ENCODE measurements at regions not wholly inside any gene's neighbourhood (a gene's known extent, or its start where the extent isn't known, plus 50 kb on each side); places are given as distances from the start of the nearest gene placed in this dataset.

GRCh38 chr7:83777406-83778072 lies 128.6 kb upstream of the SEMA3E start:
- no peak for DNase-seq (ENCODE audit: extremely low read depth, low read depth)
- TF ChIP-seq CTCF (IDR thresholded peaks at IDR 0.05; ENCODE audit: low read depth, low read length): no peak

DNA sequence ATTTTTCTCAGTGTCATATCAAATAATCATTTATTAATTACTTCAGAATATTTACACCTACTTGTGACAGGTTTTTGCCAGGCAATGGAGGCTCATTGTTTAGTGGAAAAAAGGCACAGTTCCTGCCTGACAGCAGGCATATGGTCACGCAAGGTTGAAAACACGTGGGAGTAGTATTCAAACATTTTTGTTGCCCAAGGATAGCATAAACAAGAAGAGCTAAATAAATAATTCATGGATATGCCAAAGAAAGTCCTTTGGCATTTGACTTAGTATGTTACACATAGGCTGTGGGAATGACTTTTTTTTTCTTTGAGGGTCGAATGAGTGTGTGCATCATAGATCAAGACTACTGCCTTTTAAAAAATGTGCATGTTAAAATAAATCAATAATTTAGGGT lies 120.5 kb upstream of the SEMA3E start:
- no peak for DNase-seq (ENCODE audit: extremely low read depth, low read depth)
- TF ChIP-seq CTCF (IDR thresholded peaks at IDR 0.05; ENCODE audit: low read depth, low read length): no peak

DNA sequence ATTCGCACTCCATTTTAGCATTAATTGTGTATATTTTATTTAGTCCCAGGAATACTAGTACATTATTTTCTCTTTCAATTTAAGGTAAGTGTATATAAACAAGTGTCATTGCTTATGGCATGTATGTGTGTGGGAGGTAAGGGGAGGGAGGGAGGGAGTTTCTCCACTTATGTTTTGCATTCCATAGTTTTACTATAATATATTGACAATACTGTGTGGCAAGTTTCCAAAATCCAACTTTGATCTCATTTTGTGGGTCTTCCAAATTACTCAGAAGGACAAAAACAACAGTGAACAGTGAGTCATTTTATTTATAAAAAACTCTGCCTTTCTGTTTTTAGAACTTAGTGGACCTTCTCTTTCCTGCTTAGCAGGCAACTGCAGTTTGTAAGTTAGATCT lies 102.3 kb upstream of the SEMA3E start:
- no peak for DNase-seq (ENCODE audit: extremely low read depth, low read depth)
- no peak for TF ChIP-seq CTCF (IDR thresholded peaks at IDR 0.05; ENCODE audit: low read depth, low read length)

- TF ChIP-seq CTCF (IDR thresholded peaks at IDR 0.05; ENCODE audit: low read depth, low read length): no peak
- no peak for DNase-seq (ENCODE audit: extremely low read depth, low read depth)
Measured at GRCh38 chr7:83749495-83749894, 100.6 kb upstream of the SEMA3E start.

GRCh38 chr7:83739527-83739926 lies 90.6 kb upstream of the SEMA3E start:
- no peak for TF ChIP-seq CTCF (IDR thresholded peaks at IDR 0.05; ENCODE audit: low read depth, low read length)
- no peak for DNase-seq (ENCODE audit: extremely low read depth, low read depth)

GRCh38 chr7:83738291-83738835 lies 89.4 kb upstream of the SEMA3E start:
- no peak for DNase-seq (ENCODE audit: extremely low read depth, low read depth)
- TF ChIP-seq CTCF (IDR thresholded peaks at IDR 0.05; ENCODE audit: low read depth, low read length): no peak

GRCh38 chr7:83732305-83732704 lies 83.4 kb upstream of the SEMA3E start:
- DNase-seq (ENCODE audit: extremely low read depth, low read depth): no peak
- TF ChIP-seq CTCF (IDR thresholded peaks at IDR 0.05; ENCODE audit: low read depth, low read length): no peak

Data from AG09319 (cell line).